ENCODE measurements at regions not wholly inside any gene's neighbourhood (a gene's known extent, or its start where the extent isn't known, plus 50 kb on each side); places are given as distances from the start of the nearest gene placed in this dataset.

DNA sequence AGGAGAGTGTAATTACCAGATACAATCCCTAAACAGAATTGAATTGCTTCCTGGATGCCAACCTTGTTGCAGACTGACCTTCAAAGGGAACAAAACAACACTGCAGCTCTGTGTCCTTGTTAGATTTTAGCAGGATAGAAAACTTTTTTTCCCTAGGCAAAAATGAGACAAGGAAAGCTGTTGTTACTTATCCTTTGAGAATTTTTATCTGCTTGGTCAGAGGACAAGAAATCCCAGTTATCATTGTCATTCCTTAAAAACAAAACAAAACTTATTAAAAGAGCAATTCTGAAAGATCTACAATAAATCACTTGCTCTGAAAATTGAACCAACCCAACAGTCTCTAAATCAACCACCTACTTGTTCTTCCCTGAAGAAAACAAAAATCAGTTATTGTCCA lies 652.6 kb downstream of the REEP3 start (continued):
- TF ChIP-seq KAT7 (CRISPR knock-in tag; IDR thresholded peaks at IDR 0.05; ENCODE audit: borderline replicate concordance), result no peak
- no peak for TF ChIP-seq KDM5A (IDR thresholded peaks at IDR 0.05; ENCODE audit: borderline replicate concordance, low read length)
- TF ChIP-seq ZNF879 (CRISPR knock-in tag; IDR thresholded peaks at IDR 0.05), result no peak
- TF ChIP-seq, protein P1, sequence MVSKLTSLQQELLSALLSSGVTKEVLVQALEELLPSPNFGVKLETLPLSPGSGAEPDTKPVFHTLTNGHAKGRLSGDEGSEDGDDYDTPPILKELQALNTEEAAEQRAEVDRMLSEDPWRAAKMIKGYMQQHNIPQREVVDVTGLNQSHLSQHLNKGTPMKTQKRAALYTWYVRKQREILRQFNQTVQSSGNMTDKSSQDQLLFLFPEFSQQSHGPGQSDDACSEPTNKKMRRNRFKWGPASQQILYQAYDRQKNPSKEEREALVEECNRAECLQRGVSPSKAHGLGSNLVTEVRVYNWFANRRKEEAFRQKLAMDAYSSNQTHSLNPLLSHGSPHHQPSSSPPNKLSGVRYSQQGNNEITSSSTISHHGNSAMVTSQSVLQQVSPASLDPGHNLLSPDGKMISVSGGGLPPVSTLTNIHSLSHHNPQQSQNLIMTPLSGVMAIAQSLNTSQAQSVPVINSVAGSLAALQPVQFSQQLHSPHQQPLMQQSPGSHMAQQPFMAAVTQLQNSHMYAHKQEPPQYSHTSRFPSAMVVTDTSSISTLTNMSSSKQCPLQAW (CRISPR knock-in tag; IDR thresholded peaks at IDR 0.05), result no peak
- no peak for TF ChIP-seq FOXP4 (CRISPR knock-in tag; IDR thresholded peaks at IDR 0.05)
- no peak for TF ChIP-seq ZNF496 (CRISPR knock-in tag; IDR thresholded peaks at IDR 0.05; ENCODE audit: insufficient replicate concordance)
- TF ChIP-seq CENPX (CRISPR knock-in tag; IDR thresholded peaks at IDR 0.05), result no peak

GRCh38 chr10:64174666-64175255 lies 653.6 kb downstream of the REEP3 start:
- Histone ChIP-seq H4K20me1 (ENCODE audit: insufficient read depth, low read length) (no peaks in the 10 kb centered on the region), H3K4me3 (replicated peaks in 1 of 3; ENCODE audit: insufficient read depth in 1 of 3, low read depth in 2 of 3, low read length in 3 of 3) (no peak overlapping the region), H3K36me3 (replicated peaks in 1 of 2; ENCODE audit: control insufficient read depth in 1 of 2, insufficient read depth in 2 of 2, low read length in 2 of 2) (no peaks in the 10 kb centered on the region), H3K79me2 (ENCODE audit: insufficient read depth, low read length) (no peaks in the 10 kb centered on the region), H3K9ac (ENCODE audit: insufficient read depth, low read depth, low read length) (no peak overlapping the region), H3K27me3 (ENCODE audit: control insufficient read depth in 1 of 2, insufficient read depth in 2 of 2, low read length in 2 of 2) (no peaks in the 10 kb centered on the region), H3K4me1 (ENCODE audit: insufficient read depth, low read length) (no peaks in the 10 kb centered on the region), H3K4me2 (ENCODE audit: low read depth, low read length) (no peak overlapping the region), H2AFZ (ENCODE audit: low read length) (no peak overlapping the region), H3K9me3 (ENCODE audit: low read length) (no peaks in the 10 kb centered on the region), H3K27ac (ENCODE audit: extremely low read length, insufficient read depth, low read length) (no peak overlapping the region)
- CTCF ChIA-PET (ENCODE audit: low intra/inter-chr PET ratio, low total read pairs), result no interaction called here
- POLR2A ChIA-PET, result no interaction called here
- no TSS peak for BruUV-seq (replicated peaks)
- FAIRE-seq, result no peak
- 3% methylated on average over 9 of the region's 9 CpGs for WGBS (ENCODE audit: low lambda C conversion rate)
- no peak for DNase-seq (ENCODE audit: low spot score)
- intact Hi-C loops (cut with micrococcal nuclease; ENCODE audit: unreplicated experiment), result no loop called here
- ATAC-seq, result no peak
- TF ChIP-seq CC2D1A (CRISPR knock-in tag; IDR thresholded peaks at IDR 0.05) (no peak), PAWR (CRISPR knock-in tag; IDR thresholded peaks at IDR 0.05; ENCODE audit: borderline replicate concordance) (no peak), ZFP36 (IDR thresholded peaks at IDR 0.05; ENCODE audit: borderline replicate concordance, low read depth, low read length, partially characterized antibody) (no peak), MXD1 (CRISPR knock-in tag; IDR thresholded peaks at IDR 0.05) (no peak), ZNF652 (CRISPR knock-in tag; IDR thresholded peaks at IDR 0.05; ENCODE audit: borderline replicate concordance, low read depth) (no peak)
- TF ChIP-seq, protein P2, sequence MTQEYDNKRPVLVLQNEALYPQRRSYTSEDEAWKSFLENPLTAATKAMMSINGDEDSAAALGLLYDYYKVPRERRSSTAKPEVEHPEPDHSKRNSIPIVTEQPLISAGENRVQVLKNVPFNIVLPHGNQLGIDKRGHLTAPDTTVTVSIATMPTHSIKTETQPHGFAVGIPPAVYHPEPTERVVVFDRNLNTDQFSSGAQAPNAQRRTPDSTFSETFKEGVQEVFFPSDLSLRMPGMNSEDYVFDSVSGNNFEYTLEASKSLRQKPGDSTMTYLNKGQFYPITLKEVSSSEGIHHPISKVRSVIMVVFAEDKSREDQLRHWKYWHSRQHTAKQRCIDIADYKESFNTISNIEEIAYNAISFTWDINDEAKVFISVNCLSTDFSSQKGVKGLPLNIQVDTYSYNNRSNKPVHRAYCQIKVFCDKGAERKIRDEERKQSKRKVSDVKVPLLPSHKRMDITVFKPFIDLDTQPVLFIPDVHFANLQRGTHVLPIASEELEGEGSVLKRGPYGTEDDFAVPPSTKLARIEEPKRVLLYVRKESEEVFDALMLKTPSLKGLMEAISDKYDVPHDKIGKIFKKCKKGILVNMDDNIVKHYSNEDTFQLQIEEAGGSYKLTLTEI (CRISPR knock-in tag; conservative IDR thresholded peaks at IDR 0.05), result no peak
- TF ChIP-seq, protein P3, sequence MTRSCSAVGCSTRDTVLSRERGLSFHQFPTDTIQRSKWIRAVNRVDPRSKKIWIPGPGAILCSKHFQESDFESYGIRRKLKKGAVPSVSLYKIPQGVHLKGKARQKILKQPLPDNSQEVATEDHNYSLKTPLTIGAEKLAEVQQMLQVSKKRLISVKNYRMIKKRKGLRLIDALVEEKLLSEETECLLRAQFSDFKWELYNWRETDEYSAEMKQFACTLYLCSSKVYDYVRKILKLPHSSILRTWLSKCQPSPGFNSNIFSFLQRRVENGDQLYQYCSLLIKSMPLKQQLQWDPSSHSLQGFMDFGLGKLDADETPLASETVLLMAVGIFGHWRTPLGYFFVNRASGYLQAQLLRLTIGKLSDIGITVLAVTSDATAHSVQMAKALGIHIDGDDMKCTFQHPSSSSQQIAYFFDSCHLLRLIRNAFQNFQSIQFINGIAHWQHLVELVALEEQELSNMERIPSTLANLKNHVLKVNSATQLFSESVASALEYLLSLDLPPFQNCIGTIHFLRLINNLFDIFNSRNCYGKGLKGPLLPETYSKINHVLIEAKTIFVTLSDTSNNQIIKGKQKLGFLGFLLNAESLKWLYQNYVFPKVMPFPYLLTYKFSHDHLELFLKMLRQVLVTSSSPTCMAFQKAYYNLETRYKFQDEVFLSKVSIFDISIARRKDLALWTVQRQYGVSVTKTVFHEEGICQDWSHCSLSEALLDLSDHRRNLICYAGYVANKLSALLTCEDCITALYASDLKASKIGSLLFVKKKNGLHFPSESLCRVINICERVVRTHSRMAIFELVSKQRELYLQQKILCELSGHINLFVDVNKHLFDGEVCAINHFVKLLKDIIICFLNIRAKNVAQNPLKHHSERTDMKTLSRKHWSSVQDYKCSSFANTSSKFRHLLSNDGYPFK (CRISPR knock-in tag; IDR thresholded peaks at IDR 0.05; ENCODE audit: borderline replicate concordance), result no peak
- in situ Hi-C loops (cut with HindIII; ENCODE audit: extremely low pct_ligation_motif_present, low pct_unique_long_range_greater_than_20kb), result no loop called here

Measured in HepG2 (cell line).